ENCODE measurements at regions not wholly inside any gene's neighbourhood (a gene's known extent, or its start where the extent isn't known, plus 50 kb on each side); places are given as distances from the start of the nearest gene placed in this dataset.

DNA sequence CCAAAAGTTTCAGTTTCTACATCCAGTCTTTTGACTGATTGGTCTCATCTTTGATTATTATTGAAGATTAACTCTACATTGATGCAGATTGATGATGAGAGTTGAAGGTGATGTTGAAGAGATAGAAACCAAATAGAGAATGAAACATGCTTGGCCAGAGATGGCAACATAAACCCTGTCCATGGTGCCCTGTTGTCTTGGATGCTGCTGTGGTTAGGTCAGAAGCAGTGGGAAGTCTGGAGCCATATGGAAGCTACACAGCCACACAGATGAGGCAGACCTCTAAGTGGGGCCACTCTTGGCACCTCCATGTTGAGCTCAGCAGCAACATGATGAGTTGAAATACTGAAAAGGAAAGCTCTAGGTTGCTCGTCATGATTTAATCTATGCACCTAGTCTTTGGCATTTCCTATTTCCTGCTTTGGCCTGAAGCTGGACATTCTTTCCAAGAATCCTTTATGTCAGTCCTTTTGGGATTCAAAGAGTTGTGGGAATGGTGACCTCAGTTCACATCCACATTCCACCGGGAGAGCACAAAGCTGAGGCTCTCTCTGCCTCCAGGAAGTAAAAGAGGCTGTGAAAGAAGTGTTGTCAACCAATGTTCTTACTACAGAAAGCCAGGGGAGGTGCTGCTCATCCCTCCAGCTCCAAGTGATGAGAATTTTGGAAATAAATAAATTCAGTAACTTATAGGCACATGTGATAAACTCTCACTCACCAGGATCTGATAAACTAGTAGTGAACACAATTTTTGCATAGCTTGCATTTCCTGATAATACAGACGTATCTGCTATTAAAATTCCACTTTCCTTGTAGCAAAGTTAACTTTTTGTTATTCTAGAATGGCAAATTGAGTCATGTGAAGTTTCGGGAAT lies 127.7 kb upstream of the MAF start:
- DNase-seq = no peak

- DNase-seq = no peak
Observed at GRCh38 chr16:79726902-79727301, 126.4 kb upstream of the MAF start.

DNA sequence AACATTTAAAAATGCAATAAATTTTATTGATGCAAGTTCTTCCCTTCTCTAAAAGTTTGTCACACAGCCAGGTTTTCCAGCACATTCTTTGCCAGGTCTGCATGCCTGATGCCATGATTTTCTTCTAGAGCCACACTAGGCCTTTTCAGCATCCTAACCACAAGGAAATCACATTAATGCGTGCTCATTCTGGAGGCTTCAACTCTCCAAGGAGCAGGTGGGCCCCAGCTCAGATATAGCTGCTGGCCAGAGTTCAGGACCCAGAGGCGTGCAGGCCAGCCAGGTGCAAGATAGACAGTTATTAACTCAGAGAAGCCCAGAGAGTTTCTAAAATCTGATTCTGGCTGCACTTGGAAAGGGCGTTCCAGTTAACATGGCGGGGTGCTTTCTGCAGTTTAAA lies 124.5 kb upstream of the MAF start:
- no peak for DNase-seq

DNA sequence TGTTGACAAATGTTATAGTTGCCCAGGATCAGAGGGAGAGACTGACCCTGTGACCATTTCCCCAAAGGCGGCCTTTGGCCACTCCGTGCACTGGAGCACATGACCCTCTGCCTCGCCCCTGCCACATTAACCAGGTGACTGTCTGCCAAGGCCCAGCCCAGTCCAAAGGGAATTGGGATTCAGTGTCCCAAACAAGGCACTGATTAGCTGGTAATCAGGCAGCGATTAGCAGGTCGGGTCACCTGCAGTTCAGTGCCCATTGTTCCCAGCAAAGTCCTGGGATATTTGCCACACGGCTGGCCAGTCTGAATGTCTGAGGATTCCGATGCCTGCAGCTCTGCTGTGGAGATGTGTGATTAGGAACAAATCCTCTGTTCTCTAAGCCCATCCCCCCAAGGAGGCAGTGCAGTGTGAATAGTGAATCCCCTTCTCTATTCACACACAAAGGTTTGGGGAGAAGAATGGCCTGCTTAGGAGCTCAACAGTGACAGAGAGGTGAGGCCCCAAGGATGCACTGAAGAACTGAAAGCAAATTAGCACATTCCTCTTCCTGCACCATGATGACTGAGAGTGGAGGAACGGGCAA lies 123.1 kb upstream of the MAF start:
- no peak for DNase-seq

DNA sequence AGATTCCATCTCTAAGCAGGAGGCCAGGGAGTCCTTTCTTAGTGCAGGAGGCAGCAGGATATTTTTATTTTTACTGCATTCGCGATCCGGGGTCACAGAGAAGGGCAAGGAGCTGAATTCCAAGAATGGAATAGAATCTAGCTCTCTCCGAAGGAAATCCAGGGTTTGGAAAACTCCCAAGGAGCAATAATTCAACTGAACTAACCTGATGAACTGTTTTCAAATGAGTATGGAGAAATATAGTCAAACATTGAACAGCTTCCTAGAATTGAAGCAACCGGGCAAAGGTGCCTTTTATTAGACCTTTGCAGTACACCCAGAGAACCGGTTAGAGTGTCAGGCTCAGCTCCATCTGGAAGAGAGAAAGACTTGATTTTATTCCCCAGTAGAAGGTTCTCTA lies 120.7 kb upstream of the MAF start:
- no peak for DNase-seq

DNA sequence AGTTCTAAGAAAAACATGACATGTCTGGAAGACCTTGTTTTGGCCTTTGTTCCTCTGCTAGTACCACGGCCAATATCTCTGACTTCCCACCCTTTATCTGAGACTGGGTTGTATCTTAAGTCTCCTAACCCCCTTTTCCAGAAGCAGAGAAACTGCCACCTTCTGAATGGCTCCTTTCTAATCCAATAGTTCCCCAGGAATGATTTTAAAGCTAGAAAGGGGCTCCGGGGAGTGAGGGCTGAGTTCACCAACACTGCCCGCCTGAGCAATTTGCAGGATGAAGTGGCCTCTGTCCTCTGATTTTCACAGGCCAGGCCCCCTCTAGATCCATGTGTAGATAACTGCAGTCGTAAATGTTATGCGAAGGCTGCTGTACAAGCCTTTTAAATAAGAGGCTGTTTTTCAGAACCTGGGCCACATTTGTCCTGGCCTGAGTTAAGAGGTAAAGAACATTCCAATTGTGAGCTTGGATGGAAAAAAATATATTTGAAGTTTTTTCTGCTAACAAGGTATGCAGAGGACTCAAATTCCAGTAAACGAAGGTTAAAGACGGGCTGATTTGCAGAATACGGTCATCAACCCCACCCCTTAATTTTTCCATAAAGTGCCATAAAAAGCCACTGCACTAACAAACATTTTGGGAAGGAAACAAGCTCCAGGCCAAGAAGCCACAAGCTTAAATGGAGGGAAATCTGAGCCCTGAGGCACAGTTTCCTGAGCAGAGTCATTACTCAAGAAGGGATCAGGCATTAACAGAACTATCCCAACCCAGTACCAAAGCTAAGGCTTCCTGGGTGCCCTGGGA lies 117.0 kb upstream of the MAF start:
- no peak for DNase-seq

DNA sequence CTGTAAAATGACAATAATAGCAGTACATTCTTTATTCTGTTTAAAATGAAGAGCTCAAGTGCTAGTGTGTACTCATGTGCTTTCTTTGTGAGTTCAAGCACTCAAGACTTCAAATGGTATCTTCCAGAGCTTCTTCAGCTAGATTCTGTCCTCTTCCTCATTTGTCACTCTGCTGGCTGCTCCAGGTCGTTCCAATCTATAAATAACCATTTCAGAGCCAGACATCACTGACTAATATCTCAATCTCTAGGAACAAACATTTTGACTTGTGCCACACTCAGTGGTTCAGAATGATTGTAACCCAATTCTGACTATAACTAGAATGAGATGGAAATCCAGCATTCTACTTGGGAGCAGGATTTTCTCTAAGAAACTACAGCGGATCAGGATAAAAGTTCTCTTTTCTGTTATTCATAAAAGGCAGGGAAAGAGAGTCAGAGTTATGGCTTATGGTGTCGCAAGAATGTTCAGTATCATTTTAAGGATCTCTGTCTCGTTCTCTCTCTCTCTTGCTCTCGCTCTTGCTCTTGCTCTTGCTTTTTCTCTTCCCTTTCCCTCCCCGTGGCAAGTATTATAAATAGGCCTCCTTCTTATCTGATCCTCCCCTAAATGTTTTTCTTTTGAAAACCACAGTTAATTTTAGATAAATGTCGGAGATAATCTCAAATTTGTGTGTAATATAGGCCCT lies 116.3 kb upstream of the MAF start:
- DNase-seq = no peak

DNA sequence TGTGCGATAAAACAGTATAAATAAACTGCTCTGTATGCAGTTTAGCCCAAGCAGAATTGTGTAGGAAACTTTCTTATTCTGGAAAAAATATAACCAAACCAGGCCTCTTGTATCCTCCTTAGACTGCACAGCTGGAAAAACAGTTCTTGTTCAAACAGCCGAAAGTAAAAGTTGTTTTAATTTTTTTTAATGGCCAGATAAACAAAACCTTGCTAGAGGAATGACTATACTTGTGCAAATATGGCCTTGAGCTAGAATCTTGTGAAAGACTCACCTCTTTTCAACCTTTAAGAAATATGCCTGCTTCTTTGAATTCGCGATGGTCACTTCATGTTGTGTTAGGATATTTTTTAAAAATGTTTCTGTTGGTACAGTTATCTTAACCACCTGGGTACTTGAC lies 114.5 kb upstream of the MAF start:
- no peak for DNase-seq

GRCh38 chr16:79714440-79714839 lies 113.9 kb upstream of the MAF start:
- no peak for DNase-seq

GRCh38 chr16:79713609-79714309 lies 113.2 kb upstream of the MAF start:
- DNase-seq = no peak

- no peak for DNase-seq
Observed at GRCh38 chr16:79712276-79712675, 111.7 kb upstream of the MAF start.

GRCh38 chr16:79707876-79708275 lies 107.3 kb upstream of the MAF start:
- no peak for DNase-seq

DNA sequence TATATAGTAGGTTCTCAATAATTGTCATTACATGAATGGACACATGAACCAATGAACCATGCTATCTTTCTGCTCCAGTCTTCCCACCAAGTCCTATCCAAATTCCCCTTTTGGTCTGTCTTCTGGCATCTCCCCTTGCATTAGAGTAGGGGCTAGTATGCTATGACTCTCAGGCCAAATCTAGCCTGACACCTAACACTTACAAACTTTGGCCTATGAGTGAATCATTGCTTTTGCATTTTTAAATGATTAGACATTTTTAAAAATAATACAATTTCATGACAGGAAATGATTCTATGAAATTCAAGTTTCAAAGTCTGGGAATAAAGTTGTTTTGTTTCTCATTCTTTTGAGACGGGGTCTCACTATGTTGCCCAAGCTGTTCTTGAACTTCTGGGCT lies 102.5 kb upstream of the MAF start:
- DNase-seq = no peak

- DNase-seq = no peak
Observed at GRCh38 chr16:79698341-79698753, 97.8 kb upstream of the MAF start.

DNA sequence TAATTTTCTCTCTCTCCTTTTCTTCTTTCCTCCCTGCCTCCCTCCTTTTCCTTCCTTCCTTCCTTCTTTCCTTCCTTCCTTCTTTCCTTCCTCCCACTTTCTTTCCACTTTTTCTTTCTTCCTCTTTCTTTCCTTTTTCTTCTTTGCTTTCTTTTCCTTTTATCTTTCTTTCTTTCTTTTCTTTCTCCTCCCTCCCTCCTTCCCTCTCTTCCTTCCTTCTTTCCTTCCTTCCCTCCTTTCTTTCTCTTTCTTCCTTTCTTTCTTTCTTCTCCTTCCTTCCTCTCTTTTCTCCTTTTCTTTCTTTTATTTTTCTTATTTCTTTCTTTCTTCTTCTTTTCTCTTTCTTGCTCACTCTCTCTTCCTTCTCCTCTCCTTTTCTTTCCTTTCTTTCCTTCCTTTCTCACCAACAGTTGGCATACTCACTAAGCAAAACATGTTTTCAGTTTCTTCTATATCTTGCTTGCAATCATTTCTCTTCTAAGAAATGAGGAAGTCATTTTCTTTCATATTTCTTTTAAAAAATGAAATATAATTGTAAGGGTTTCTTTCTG lies 97.1 kb upstream of the MAF start:
- no peak for DNase-seq

- no peak for DNase-seq
Observed at GRCh38 chr16:79691007-79691406, 90.5 kb upstream of the MAF start.

DNA sequence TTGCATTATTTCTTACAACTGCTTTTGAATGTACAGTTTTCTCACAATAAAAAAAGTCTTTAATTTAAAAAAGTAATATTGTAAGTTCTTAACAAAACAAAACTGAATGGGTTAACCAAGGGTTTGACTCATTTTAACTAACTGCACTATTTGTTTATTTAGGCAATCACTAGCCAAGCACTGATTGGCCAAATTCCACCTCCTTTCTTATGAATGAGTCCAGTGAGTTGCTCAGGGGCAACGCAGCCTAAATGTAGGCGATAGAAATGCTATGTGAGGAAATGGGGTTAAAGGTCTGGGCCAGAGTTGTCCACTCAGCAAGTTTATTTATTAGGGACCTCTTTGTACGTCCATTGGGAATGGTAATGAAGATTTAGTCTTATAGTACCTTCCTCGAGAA lies 89.6 kb upstream of the MAF start:
- DNase-seq = no peak

DNA sequence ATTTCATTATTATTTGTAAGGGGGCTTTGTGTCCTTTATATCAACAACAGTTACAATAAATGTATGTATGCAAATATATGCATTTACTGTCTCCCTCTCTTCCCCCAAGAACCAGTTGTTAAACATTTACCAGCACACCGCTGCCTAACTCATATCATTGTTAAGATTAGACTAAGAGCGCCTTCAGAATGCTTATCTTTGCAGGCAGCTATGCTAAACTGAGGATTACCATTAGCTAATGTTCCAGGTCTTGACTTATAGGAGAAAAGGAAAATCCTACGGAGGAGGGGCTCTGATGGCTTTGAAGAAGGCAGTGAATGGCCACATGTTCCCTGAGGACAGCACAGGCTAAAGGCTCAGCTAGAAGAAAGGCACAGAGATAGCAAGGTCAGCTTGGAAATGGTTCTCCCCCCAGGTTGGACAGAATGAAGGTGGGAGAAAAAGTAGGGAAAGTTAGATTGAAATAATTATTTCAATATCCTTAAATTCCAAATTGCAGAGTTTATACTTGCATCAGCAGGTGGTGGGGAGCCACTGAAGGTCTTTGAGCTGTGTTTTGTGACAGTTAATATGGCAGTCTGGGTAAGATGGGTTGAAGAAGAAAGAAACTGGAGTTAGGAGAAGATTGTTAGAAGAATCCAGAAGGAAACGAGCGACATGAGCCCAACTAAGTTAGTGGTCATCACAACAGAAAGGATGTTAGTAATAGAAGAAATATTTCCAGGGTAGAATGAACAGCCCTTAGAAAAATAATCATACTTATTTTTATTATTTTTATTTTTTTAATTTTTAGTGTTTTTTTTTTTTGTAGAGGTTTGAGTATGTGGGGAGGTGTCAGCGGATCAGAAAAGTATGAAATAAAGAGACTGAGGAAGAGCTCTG lies 87.0 kb upstream of the MAF start:
- no peak for DNase-seq

DNA sequence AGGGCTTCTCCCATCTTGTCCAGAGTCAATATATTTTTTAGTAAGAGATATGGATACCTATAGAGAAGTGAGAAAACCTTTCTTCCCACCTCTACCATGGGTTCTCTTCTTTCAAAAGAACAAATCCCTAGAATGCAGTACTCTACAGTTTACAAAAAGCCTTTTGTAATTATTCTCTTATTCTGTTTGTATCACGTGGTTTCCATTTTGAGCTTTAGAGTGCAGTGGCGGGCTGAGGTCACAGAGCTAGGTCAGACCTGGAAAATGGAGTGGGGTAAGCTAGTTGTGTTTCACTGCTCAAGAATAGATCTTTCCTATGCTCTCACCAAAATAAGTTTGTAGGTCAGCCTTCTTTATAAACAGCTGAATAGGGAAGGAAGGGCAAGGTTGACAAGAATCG lies 85.3 kb upstream of the MAF start:
- no peak for DNase-seq

GRCh38 chr16:79679334-79679733 lies 78.8 kb upstream of the MAF start:
- DNase-seq = no peak
